Mesenchymal stem cell (in vitro differentiated cells and primary cell): ENCODE measurements at regions not wholly inside any gene's neighbourhood (a gene's known extent, or its start where the extent isn't known, plus 50 kb on each side); places are given as distances from the start of the nearest gene placed in this dataset.

Experiments
- DNase-seq: peaks from one replicate; pipeline ENCODE4 v3.0.0-alpha.2; 2013
- H2AFZ ChIP-seq: one replicate; pipeline ENCODE4 v1.6.1; 2013; ENCODE audit warnings: low read depth, mild to moderate bottlenecking, control low read depth, inconsistent platforms, low read length, moderate library complexity
- H2AK5ac ChIP-seq: 2 replicates; pipeline ENCODE4 v1.6.1; 2013; ENCODE audit warnings: low read length, moderate library complexity, mild to moderate bottlenecking, inconsistent platforms; ENCODE audit not compliant: severe bottlenecking
- H2BK120ac ChIP-seq: one replicate; pipeline ENCODE4 v1.6.1; 2013; ENCODE audit warnings: low read depth, mild to moderate bottlenecking, inconsistent platforms, low read length, moderate library complexity
- H2BK12ac ChIP-seq, 2 experiments: one replicate each; pipeline ENCODE4 v1.6.1; 2013; ENCODE audit warnings: inconsistent platforms in 2 of 2, low read length in 2 of 2, mild to moderate bottlenecking in 2 of 2, moderate library complexity in 2 of 2, control low read depth in 1 of 2
- H2BK15ac ChIP-seq: one replicate; pipeline ENCODE4 v1.6.1; 2013; ENCODE audit warnings: mild to moderate bottlenecking, low read depth, inconsistent platforms; ENCODE audit not compliant: poor library complexity, severe bottlenecking
- H2BK5ac ChIP-seq: 2 replicates; pipeline ENCODE4 v1.6.1; 2013; ENCODE audit warnings: low read depth, mild to moderate bottlenecking, low read length, control low read depth, inconsistent platforms; ENCODE audit not compliant: poor library complexity, severe bottlenecking
- H3K14ac ChIP-seq, 2 experiments: one replicate each; pipeline ENCODE4 v1.6.1; 2013; ENCODE audit warnings: inconsistent platforms in 2 of 2, low read length in 2 of 2, control low read depth in 1 of 2, mild to moderate bottlenecking in 1 of 2, moderate library complexity in 1 of 2
- H3K18ac ChIP-seq, 2 experiments: one replicate each; pipeline ENCODE4 v1.6.1; 2013; ENCODE audit warnings: inconsistent platforms in 2 of 2, low read length in 2 of 2, control low read depth in 1 of 2, low read depth in 1 of 2, mild to moderate bottlenecking in 1 of 2
- H3K23ac ChIP-seq, 2 experiments: one replicate each; pipeline ENCODE4 v1.6.1; 2013; ENCODE audit warnings: inconsistent platforms in 2 of 2, low read length in 2 of 2, mild to moderate bottlenecking in 2 of 2, moderate library complexity in 2 of 2, control low read depth in 1 of 2
- H3K27ac ChIP-seq: 2 replicates; pipeline ENCODE4 v1.5.1; 2013; ENCODE audit warnings: mild to moderate bottlenecking, moderate library complexity, low read length, control low read depth, inconsistent platforms; ENCODE audit not compliant: poor library complexity, severe bottlenecking
- H3K27me3 ChIP-seq, 2 experiments: 2 replicates each; pipeline versions ENCODE4 v1.6.1 to v1.7.0; 2013; ENCODE audit warnings: low read length in 2 of 2, mild to moderate bottlenecking in 2 of 2, moderate library complexity in 2 of 2, control low read depth in 1 of 2, inconsistent platforms in 1 of 2; ENCODE audit not compliant: control insufficient read depth in 1 of 2, insufficient read depth in 1 of 2
- H3K36me3 ChIP-seq, 2 experiments: 2 replicates each; pipeline versions ENCODE4 v1.6.1 to v1.7.0; 2013; ENCODE audit warnings: low read length in 2 of 2, control low read depth in 1 of 2, inconsistent platforms in 1 of 2, low read depth in 1 of 2, mild to moderate bottlenecking in 1 of 2; ENCODE audit not compliant: insufficient read depth in 2 of 2, control insufficient read depth in 1 of 2
- H3K4ac ChIP-seq, 2 experiments: one replicate each; pipeline ENCODE4 v1.6.1; 2013; ENCODE audit warnings: inconsistent platforms in 2 of 2, low read length in 2 of 2, mild to moderate bottlenecking in 2 of 2, moderate library complexity in 2 of 2, control low read depth in 1 of 2, low read depth in 1 of 2
- H3K4me1 ChIP-seq: 2 replicates; pipeline ENCODE4 v1.6.1; 2013; ENCODE audit warnings: low read depth, low read length, control low read depth; ENCODE audit not compliant: control insufficient read depth, insufficient read depth
- H3K4me2 ChIP-seq: 2 replicates; pipeline ENCODE4 v1.6.1; 2013; ENCODE audit warnings: low read length, mild to moderate bottlenecking, inconsistent platforms; ENCODE audit not compliant: poor library complexity, severe bottlenecking
- H3K4me3 ChIP-seq, 2 experiments: 2 replicates each; pipeline versions ENCODE4 v1.5.1 to v1.7.0; 2013; ENCODE audit warnings: low read length in 2 of 2, mild to moderate bottlenecking in 2 of 2, control low read depth in 1 of 2, low read depth in 1 of 2; ENCODE audit not compliant: insufficient read depth in 1 of 2
- H3K79me1 ChIP-seq: replicated peaks from 2 replicates; pipeline ENCODE4 v1.6.1; 2013; ENCODE audit warnings: mild to moderate bottlenecking, control low read depth, low read length, inconsistent platforms; ENCODE audit not compliant: poor library complexity, severe bottlenecking
- H3K9ac ChIP-seq: 2 replicates; pipeline ENCODE4 v1.7.0; 2013; ENCODE audit warnings: mild to moderate bottlenecking, low read length, moderate library complexity
- H3K9me3 ChIP-seq: 2 replicates; pipeline ENCODE4 v1.7.0; 2013; ENCODE audit warnings: mild to moderate bottlenecking, low read length; ENCODE audit not compliant: control insufficient read depth
- H4K8ac ChIP-seq: one replicate; pipeline ENCODE4 v1.6.1; 2013; ENCODE audit warnings: inconsistent platforms, mild to moderate bottlenecking, low read length, moderate library complexity
- H4K91ac ChIP-seq: one replicate; pipeline ENCODE4 v1.6.1; 2013; ENCODE audit warnings: mild to moderate bottlenecking, low read length, inconsistent platforms
- WGBS: methylation state at CpG from one replicate; pipeline ENCODE4 v1.1.7; 2013; ENCODE audit warnings: mixed read lengths; 5-methylcytosine and 5-hydroxymethylcytosine counted together

DNA sequence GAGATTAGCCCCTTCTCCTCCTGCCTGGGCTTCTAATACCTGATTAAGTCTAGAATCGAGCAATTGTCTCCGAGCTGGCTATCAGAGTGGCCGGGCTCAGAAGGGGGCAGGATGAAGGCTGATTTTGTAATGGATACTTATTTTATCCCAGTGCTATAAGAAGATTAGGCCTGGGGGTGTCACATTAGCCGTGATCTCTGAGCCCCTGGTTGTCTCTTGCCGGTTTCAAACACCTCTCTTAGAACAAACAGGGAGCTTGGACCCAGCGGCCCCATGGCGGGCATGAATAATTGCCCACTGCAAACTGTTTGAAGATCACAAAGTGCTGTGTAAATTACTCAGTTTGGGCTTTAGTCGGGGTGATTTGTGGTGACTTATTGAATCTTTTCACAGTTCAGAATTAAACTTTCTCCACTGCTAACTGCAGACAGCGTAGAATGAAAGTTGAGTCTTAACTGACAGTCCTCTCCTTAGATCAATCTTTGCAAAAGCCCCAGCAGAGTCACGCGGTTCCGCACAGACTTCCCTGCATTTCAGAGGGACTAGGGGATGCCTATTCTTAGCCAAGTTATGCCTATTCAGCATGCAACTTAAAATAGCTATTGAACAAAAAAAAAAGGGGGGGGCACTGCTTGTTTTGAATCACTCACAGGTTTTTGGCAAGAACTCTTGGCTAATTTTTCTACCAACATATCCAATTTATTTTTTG, 200.6 kb upstream of the IRX1 start:
- Histone ChIP-seq H2BK5ac (no peak overlapping the region), H3K23ac (no peak overlapping the region), H3K27me3 (no peaks in the 10 kb centered on the region), H3K18ac (no peak overlapping the region), H3K9me3 (peaks cover 17% of the 10 kb centered on the region), H3K14ac (no peak overlapping the region), H2BK120ac (no peak overlapping the region), H2AFZ (no peak overlapping the region), H2AK5ac (no peak overlapping the region), H2BK12ac (no peak overlapping the region), H3K4me1 (no peaks in the 10 kb centered on the region), H3K4me3 (no peak overlapping the region), H3K27ac (no peak overlapping the region), H2BK15ac (no peak overlapping the region), H3K36me3 (no peaks in the 10 kb centered on the region), H3K9ac (no peak overlapping the region), H3K4me2 (no peak overlapping the region), H3K4ac (no peak overlapping the region), H4K8ac (no peak overlapping the region), H4K91ac (no peak overlapping the region), H3K79me1 (no peaks in the 10 kb centered on the region)
- WGBS: 66% methylated on average over 12 of the region's 12 CpGs
- DNase-seq: no peak

DNA sequence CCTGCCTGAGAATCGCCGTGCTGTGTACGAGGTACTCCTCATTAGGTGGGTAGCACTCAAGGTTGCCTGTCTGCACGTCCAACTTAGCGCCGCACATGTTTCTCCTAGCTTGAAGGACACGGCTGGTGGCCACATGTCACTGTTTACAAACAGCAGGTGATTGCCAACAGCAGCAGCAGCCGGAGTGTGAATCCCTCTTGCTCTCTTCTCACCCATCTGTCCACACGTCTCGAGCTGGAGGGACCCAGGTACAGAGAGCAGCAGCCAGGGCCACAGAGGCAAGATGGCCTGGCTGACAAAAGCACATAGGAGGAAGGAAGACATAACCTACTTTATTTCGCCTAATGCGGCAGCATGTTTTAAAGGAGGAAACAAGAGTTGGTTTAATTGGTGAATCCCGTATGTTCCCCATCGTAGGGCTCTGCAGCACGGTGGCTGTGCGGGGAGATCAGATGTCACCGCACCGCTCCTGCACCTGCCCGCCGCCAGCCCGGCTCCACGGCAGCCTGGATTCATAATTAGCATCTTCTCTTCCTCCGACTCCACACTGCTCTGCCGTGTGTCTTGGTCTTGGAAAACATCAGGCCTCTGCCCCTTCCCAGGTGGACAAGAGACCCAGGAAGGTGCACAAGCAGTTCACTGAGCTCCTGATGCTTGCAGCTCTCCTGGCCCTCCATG, 201.6 kb upstream of the IRX1 start:
- no peak overlapping the region for H4K8ac ChIP-seq
- peaks cover 7% of the 10 kb centered on the region for H3K9me3 ChIP-seq
- no peaks in the 10 kb centered on the region for H3K79me1 ChIP-seq
- H3K14ac ChIP-seq: no peak overlapping the region
- no peak overlapping the region for H2BK120ac ChIP-seq
- no peak overlapping the region for H3K9ac ChIP-seq
- H3K27ac ChIP-seq: no peak overlapping the region
- no peak overlapping the region for H3K18ac ChIP-seq
- WGBS: 80% methylated on average over 24 of the region's 24 CpGs
- no peaks in the 10 kb centered on the region for H3K4me1 ChIP-seq
- H3K27me3 ChIP-seq: no peaks in the 10 kb centered on the region
- no peak for DNase-seq
- no peak overlapping the region for H2BK12ac ChIP-seq
- no peak overlapping the region for H3K4me2 ChIP-seq
- H3K36me3 ChIP-seq: no peaks in the 10 kb centered on the region
- H2AFZ ChIP-seq: no peak overlapping the region
- no peak overlapping the region for H2BK5ac ChIP-seq
- H3K4ac ChIP-seq: no peak overlapping the region
- H2AK5ac ChIP-seq: no peak overlapping the region
- H3K4me3 ChIP-seq: no peak overlapping the region
- H4K91ac ChIP-seq: no peak overlapping the region
- H3K23ac ChIP-seq: no peak overlapping the region
- no peak overlapping the region for H2BK15ac ChIP-seq

DNA sequence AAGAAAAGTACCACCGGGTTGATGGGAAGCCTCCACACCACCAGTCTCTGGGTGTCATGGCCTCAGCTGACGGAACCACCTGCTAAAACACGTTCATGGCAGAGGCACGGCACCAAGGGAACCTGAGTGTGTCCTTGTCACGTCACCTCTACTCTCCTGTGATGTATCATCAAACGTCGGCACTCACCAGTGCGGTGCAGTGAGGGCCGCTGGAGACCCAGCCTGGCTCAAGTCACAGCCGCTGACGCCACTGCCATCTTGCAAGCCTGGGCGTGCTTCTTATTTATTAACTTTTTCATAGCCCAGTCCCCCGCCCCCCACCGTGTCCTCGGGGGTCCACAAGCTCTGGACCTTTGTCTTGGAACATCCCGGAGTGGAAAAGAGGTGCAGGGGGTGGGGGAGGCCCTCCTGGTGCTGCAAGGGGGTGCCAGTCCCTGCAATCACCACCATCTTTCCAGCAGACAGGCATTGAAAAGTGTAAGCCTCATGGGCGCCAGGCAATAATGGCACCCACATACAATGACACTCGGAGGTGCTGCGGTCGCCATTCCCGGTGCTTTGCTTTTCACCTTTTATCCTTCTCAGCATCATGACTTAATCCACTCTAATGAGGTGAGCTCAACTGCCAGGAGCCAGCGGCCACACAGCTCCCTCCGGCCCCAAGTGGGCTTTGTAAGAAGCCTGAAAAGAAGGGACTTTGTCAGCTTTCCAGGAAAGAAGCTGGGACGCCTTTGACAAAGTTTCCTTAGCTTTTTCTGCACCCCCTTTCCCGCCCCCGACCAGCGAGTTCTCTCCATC, 202.3 kb upstream of the IRX1 start:
- Histone ChIP-seq H2AFZ (no peak overlapping the region), H3K79me1 (no peaks in the 10 kb centered on the region), H3K9ac (no peak overlapping the region), H4K91ac (no peak overlapping the region), H4K8ac (no peak overlapping the region), H2AK5ac (no peak overlapping the region), H3K23ac (no peak overlapping the region), H3K4me1 (no peaks in the 10 kb centered on the region), H2BK12ac (no peak overlapping the region), H3K4me3 (no peak overlapping the region), H3K4ac (no peak overlapping the region), H3K27ac (no peak overlapping the region), H3K36me3 (no peaks in the 10 kb centered on the region), H3K18ac (no peak overlapping the region), H3K27me3 (no peaks in the 10 kb centered on the region), H2BK5ac (no peak overlapping the region), H3K9me3 (peaks cover 2% of the 10 kb centered on the region), H3K4me2 (no peak overlapping the region), H2BK15ac (no peak overlapping the region), H2BK120ac (no peak overlapping the region), H3K14ac (no peak overlapping the region)
- 87% methylated on average over 27 of the region's 27 CpGs for WGBS
- no peak for DNase-seq

DNA sequence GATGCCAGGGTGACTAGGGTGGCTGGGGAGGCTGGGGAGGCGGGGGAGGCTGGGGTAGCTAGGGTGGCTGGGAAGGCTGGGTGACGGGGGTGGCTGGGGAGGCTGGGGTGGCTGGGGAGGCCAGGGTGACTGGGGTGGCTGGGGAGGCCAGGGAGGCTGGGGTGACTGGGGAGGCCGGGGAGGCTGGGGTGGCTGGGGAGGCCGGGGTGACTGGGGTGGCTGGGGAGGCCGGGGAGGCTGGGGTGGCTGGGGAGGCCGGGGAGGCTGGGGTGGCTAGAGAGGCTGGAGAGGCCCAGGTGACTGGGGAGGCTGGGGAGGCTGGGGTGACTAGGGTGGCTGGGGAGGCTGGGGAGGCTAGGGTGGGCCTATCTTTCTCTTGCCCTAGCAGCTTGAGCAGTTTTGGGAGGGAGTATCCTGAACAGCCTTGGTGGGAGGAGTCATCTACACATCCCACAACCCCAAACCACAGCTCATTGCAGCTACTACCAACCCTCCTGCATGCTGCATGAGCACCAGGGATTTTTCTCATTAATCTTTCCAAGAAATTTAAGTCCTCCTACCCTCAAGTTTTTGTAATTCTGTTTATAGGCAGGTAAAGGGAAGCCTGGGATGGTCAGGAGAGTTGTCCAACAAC, 203.2 kb upstream of the IRX1 start:
- no peak overlapping the region for H4K91ac ChIP-seq
- no peak overlapping the region for H2AK5ac ChIP-seq
- DNase-seq: no peak
- no peak overlapping the region for H4K8ac ChIP-seq
- H3K18ac ChIP-seq: no peak overlapping the region
- H3K14ac ChIP-seq: no peak overlapping the region
- H3K4me2 ChIP-seq: no peak overlapping the region
- H3K4ac ChIP-seq: no peak overlapping the region
- no peaks in the 10 kb centered on the region for H3K79me1 ChIP-seq
- H2BK5ac ChIP-seq: no peak overlapping the region
- WGBS: 82% methylated on average over 6 of the region's 6 CpGs
- no peak overlapping the region for H2BK15ac ChIP-seq
- no peaks in the 10 kb centered on the region for H3K36me3 ChIP-seq
- no peaks in the 10 kb centered on the region for H3K9me3 ChIP-seq
- H2BK12ac ChIP-seq: no peak overlapping the region
- H3K23ac ChIP-seq: no peak overlapping the region
- no peaks in the 10 kb centered on the region for H3K27me3 ChIP-seq
- no peak overlapping the region for H2BK120ac ChIP-seq
- no peak overlapping the region for H3K9ac ChIP-seq
- H3K27ac ChIP-seq: no peak overlapping the region
- no peak overlapping the region for H3K4me3 ChIP-seq
- no peaks in the 10 kb centered on the region for H3K4me1 ChIP-seq
- H2AFZ ChIP-seq: no peak overlapping the region
